Stimulated activated CD4-positive, alpha-beta T cell treated with anti-CD3 and anti-CD28 coated beads, Interleukin-2, amount 100 ng/mL, for 48 hours (primary cell): ENCODE measurements at regions not wholly inside any gene's neighbourhood (a gene's known extent, or its start where the extent isn't known, plus 50 kb on each side); places are given as distances from the start of the nearest gene placed in this dataset.
"Not testable (repeated sequence)": the region's sequence is repeated elsewhere in the genome, so short reads cannot be mapped to it uniquely, and the experiment has no call there.

Experiments
- DNase-seq, 2 donors: peaks; one replicate each; pipeline ENCODE4 v3.0.0-alpha.2; 2020

GRCh38 chr5:124796495-124796894, 50.1 kb upstream of the ZNF608 start:
- no peak for DNase-seq

GRCh38 chr5:124797665-124798087, 51.2 kb upstream of the ZNF608 start:
- no peak for DNase-seq

DNA sequence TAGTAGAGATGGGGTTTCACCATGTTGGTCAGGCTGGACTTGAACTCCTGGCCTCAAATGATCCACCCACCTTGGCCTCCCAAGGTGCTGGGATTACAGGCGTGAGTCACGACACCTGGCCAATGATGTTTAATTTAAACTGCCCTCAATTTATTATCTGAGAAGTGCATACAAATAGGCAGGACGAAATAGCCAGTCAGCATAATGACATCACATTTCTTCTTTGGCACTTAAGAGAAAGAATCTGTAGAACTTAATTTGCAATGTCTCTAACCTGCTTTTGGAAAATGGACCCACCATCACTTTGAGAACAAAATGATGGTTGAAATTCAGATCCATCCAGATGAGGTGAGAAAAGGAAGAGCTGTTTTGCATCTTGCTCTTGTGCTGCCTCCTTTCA, 52.5 kb upstream of the ZNF608 start:
- no peak for DNase-seq

DNA sequence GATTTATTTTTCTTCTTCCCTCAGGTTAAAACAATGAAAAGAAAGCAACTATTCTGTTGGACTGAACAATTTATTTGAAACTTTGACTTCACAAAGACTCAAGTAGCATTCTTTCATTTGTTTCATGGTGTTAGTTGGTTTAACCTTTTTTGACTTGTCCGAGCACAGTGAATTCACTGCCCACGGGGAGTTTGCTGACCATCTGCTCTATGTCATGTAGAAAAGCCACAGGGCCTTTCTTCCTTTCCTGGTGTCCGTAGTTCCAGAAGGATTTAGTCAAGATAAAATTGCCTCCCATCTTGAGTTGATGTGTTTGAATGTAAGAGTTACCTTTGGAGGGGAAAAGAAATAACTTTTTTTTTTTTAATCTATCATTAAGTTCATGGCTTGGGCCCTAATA, 55.1 kb upstream of the ZNF608 start:
- DNase-seq, result no peak

- DNase-seq, result no peak
These were observed 57.3 kb upstream of the ZNF608 start for GRCh38 chr5:124803617-124804323.

DNA sequence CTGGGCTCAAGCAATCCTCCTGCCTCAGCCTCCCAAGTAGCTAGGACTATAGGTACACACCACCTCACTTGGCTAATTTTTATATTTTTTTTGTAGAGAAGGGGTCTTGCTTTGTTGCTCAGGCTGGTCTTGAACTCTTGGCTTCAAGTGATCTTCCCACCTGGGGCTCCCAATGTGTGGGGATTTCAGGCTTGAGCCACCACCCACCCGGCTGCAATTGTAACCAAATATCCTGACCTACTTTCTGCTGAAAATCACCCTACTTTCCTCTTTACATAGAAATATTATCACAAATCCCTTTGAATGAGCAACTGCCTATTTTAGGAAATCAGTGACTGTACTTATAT, 59.6 kb upstream of the ZNF608 start:
- DNase-seq, result no peak

DNA sequence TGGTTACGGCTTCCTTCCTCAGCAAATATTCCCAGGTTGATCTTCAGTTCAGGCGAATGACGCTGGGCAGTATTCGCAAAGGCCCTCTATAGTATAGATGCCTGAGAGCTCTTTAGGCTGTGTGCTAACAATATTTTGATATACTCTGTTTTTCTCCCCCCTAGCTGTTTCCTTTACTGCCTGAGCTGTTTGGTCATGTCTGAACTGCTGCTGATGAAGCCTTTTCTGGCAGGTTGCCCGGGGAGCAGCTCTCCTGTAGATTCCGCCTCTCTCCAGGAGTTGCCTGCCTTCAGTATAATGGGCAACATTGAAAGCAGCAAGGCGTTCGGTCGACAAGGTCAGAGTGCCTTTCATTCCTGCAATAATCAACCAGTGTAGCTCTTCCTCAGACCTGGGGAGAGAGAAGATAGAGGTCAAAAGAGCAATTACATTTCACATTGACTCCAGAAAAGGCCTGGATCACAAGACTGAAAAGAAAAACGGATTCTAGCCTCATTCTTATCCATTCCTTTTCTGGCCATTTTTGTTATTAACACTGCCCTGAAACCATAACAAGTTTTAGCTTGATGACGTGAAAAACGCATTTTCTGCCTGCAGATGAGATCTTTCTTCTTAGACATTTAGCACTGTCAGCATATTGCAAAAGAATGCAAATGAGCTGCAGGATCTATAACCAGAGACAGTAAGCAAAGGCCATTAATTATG, 60.1 kb upstream of the ZNF608 start:
- DNase-seq, result no peak

GRCh38 chr5:124808842-124809268, 62.4 kb upstream of the ZNF608 start:
- no peak for DNase-seq

- DNase-seq, result no peak
These were observed 64.1 kb upstream of the ZNF608 start for GRCh38 chr5:124810396-124811006.

DNA sequence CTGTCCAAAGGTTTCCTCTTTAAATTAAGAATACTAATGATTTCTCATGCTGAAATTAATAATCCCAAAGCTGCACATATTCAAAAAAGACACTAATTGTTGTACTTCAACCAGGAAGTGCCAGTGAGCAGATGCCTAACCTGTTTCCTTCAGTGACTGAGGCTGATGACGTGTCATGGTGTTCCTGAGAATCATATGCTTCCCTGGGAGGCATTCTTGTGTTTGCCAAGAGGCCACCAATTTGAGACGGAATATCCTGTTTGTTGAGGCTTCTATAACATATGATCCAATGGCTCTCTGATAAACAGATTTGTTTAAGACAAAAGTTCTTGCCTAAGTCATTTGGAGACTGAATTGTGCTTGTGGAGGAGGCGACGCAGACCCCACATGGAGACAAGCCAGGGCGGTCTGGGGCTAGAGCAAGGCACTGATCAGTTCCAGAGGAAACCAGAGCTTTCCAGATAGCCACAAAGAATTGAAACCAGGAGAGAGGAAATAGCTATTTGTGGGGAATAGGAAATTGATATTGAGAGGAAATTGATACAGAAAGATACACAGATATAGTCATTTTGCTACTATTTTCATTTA, 66.4 kb upstream of the ZNF608 start:
- no peak for DNase-seq

GRCh38 chr5:124816381-124816780, 69.9 kb upstream of the ZNF608 start:
- DNase-seq, result no peak

DNA sequence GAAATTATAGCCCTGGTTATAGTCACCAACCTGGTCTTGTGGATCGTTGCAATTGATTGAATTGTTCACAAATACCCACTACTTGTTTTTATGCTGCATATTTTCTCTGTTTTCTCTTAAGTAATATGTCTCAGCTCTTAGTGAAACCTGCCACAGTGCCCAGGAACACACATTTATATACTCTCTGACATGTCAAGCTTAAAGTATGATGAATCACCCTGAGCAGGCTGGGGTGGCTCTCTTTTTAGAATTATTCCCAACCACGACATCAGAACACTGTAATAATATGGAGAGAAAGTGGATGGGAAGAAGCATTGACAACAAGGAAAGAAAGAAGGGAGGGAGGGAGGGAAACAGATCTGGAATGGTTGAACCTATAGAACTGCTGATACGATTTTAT, 72.8 kb upstream of the ZNF608 start:
- no peak for DNase-seq

- no peak for DNase-seq
These were observed 76.2 kb upstream of the ZNF608 start for GRCh38 chr5:124822647-124823046.

DNA sequence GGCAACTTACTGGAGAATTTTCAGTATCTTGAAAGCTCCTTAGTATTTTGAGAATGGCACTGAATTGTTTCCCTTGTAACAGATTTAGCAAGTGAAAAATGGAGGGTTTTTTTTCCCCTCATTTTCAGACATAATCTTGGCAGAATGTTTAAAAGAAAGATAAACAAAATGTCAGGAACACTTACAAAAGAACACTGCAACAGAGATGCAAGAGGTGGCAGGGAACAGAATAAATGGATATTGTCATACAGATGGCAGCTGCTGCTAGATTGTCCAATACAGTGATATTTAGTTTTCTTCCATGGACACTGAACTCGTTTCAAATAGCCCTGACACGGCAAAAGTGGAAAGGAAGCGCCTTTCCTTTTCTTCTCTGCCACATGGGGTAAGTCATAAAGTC, 76.9 kb upstream of the ZNF608 start:
- DNase-seq, result no peak

- no peak for DNase-seq
These were observed 78.3 kb upstream of the ZNF608 start for GRCh38 chr5:124824637-124825158.

GRCh38 chr5:124825250-124825982, 79.0 kb upstream of the ZNF608 start:
- DNase-seq, result no peak

DNA sequence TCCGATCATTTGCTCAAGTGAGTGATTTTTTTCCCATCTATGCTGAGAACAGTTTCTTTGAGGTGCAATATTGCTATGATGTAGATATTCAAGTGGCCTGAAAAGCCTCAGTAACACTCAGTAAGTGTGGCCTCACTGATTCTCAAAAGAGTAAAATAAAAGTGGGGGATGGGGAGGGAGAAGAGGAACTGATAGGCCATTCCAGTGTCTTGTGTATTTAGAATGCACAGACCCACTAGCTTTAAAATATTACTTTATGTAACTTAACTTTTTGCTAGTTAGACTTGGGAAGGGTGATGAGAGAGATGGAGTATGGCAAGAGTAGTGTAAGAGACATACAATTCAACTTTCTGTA, 79.5 kb upstream of the ZNF608 start:
- no peak for DNase-seq

DNA sequence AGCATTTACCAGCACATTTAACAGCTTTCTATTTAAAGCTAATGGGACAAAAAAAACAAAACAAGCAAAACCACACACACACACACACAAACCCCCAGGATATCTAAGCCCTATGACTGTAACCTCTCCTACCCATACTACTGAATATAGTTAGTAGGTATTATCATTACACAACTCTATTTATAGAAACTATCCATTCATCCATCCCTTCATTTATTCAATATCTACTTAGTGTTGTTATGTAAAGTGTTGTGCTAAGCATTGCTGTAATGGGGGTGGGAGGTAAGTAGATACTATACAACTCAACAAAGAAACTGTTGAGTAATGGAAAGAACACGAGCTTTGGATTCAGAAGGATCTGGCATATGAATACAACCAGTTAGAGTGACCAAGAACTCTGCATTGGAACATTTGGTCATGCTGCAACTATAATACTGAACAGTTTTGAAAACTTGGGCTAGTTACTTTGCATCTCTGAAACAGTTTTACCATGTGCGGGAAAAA, 82.3 kb upstream of the ZNF608 start:
- DNase-seq, result no peak

- DNase-seq, result no peak
These were observed 85.3 kb upstream of the ZNF608 start for GRCh38 chr5:124831687-124832240.

- DNase-seq, result no peak
These were observed 86.1 kb upstream of the ZNF608 start for GRCh38 chr5:124832510-124832909.

- not testable (repeated sequence) for DNase-seq
These were observed 89.9 kb upstream of the ZNF608 start for GRCh38 chr5:124836314-124836713.

- no peak for DNase-seq
These were observed 93.0 kb upstream of the ZNF608 start for GRCh38 chr5:124839371-124839998.
